HUES48 (cell line): ENCODE measurements at regions not wholly inside any gene's neighbourhood (a gene's known extent, or its start where the extent isn't known, plus 50 kb on each side); places are given as distances from the start of the nearest gene placed in this dataset.
"Not testable (repeated sequence)": the region's sequence is repeated elsewhere in the genome, so short reads cannot be mapped to it uniquely, and the experiment has no call there.

Experiments used
- H3K27ac ChIP-seq: one replicate; pipeline ENCODE4 v1.7.0; 2013; ENCODE audit warnings: low read depth, low read length, inconsistent platforms
- H3K27me3 ChIP-seq: 2 replicates; pipeline ENCODE4 v1.6.1; 2013; ENCODE audit warnings: mild to moderate bottlenecking, low read length; ENCODE audit not compliant: control insufficient read depth, insufficient read depth
- H3K36me3 ChIP-seq: 2 replicates; pipeline ENCODE4 v1.6.1; 2013; ENCODE audit warnings: low read length; ENCODE audit not compliant: control insufficient read depth, insufficient read depth
- H3K4me1 ChIP-seq: 2 replicates; pipeline ENCODE4 v1.6.1; 2013; ENCODE audit warnings: mild to moderate bottlenecking, low read length; ENCODE audit not compliant: control insufficient read depth, insufficient read depth
- H3K4me3 ChIP-seq: 2 replicates; pipeline ENCODE4 v1.5.1; 2013; ENCODE audit warnings: mild to moderate bottlenecking, low read depth, low read length
- H3K9ac ChIP-seq: 2 replicates; pipeline ENCODE4 v1.6.1; 2013; ENCODE audit warnings: mild to moderate bottlenecking, low read depth, low read length, moderate library complexity
- H3K9me3 ChIP-seq: 2 replicates; pipeline ENCODE4 v1.6.1; 2013; ENCODE audit warnings: low read length; ENCODE audit not compliant: control insufficient read depth, insufficient read depth

DNA sequence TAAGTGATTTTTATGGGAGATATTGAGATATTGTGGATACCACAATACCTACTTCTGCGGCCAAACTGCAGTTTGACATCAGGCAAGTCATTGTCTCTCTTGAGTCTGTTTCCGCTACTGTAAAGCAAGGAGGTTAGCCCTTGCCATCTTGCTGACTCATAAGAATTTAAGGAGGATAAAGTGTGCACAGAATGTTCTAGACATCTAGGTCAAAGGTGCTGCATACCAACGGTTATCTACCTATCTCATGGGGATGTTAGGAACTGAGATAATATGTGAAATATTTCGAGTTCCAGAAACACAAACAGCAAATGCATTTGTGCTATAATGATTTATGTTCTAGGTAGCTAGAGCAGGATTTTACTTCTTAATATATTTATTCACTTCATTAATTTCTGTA, 211.5 kb upstream of the NR3C2 start:
- Histone ChIP-seq H3K9me3 (no peaks in the 10 kb centered on the region), H3K27me3 (no peaks in the 10 kb centered on the region), H3K4me1 (peaks cover 6% of the 10 kb centered on the region; the same call in 1 of the 2 replicates), H3K9ac (no peak overlapping the region), H3K4me3 (no peak overlapping the region), H3K27ac (no peak overlapping the region), H3K36me3 (no peaks in the 10 kb centered on the region)

DNA sequence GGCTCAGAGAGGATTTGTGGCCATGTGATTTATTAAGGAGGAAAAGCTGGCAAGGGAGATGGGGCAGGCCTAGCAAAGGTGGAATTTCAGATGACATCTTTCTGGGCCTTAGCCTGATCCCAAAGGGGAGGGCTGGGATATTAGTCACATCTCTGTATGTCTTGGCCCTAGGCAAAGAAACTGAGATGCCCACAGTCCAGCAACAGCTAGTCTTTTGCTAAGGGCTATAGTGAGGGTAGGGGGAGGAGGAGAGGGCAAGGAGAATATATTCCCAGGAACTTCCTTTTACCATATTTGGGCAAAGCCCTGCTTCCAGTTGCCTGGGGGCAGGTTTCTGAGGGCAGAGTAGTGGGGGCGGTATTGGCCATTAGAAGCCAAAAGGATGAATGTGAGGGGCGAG, 209.8 kb upstream of the NR3C2 start:
- no peaks in the 10 kb centered on the region for H3K9me3 ChIP-seq
- H3K27me3 ChIP-seq: no peaks in the 10 kb centered on the region
- H3K4me3 ChIP-seq: no peak overlapping the region
- H3K36me3 ChIP-seq: no peaks in the 10 kb centered on the region
- no peak overlapping the region for H3K9ac ChIP-seq
- peaks cover 6% of the 10 kb centered on the region; the same call in 1 of the 2 replicates for H3K4me1 ChIP-seq
- no peak overlapping the region for H3K27ac ChIP-seq

DNA sequence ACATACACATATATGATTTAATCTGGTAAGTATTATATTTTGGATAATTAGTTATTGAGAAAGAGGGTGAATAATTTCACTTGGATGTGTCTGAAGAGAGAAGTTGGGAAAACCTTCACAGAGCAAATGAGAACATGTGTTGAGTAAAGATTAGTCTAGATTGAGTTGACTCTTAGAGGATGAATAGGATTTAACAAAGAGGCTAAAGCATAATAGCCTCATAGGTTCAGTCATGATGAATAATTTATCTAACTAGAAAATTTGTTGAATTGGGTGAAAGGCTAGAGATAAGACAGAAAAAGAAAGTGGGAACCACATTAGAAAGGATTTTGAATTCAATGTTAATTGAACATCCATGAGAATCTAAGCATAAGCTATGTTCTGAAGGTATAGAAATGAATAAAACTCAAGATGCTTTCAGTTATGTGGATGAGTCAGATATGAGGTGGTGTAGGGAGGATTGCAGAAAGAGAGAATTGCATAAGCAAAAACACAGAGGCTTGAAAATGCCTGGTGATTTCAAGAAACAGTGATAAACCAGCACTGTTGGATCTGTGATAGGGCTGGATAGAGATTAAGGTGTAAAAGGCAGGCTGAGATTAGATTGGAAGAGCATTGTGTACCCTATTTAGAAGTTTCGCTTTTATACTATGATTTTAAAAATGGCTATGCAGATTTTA, 207.6 kb upstream of the NR3C2 start:
- Histone ChIP-seq H3K4me1 (peaks cover 6% of the 10 kb centered on the region; the same call in 1 of the 2 replicates), H3K9ac (no peak overlapping the region), H3K9me3 (no peaks in the 10 kb centered on the region), H3K36me3 (no peaks in the 10 kb centered on the region), H3K4me3 (no peak overlapping the region), H3K27me3 (no peaks in the 10 kb centered on the region), H3K27ac (no peak overlapping the region)

DNA sequence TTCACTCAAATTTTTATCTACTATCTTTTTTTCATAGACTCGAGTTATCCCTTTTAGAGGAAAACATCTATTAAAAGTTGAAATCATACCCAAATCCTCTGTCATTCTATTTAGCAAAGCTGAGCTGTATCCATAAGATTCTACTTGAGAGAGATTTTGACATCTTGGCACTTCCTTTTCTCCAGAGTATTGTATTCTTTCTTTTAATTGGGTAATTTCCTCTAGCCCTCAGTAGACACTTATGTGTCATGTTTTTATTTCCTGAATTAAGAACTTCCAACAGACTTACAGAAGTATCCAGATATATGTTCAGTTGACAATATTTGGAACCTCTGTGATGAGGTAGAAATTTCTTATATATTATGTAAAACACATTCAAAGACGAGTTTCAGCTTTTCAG, 201.6 kb upstream of the NR3C2 start:
- Histone ChIP-seq H3K27ac (no peak overlapping the region), H3K9me3 (peaks cover 6% of the 10 kb centered on the region), H3K27me3 (no peaks in the 10 kb centered on the region), H3K36me3 (no peaks in the 10 kb centered on the region), H3K4me1 (no peaks in the 10 kb centered on the region), H3K4me3 (no peak overlapping the region), H3K9ac (no peak overlapping the region)

DNA sequence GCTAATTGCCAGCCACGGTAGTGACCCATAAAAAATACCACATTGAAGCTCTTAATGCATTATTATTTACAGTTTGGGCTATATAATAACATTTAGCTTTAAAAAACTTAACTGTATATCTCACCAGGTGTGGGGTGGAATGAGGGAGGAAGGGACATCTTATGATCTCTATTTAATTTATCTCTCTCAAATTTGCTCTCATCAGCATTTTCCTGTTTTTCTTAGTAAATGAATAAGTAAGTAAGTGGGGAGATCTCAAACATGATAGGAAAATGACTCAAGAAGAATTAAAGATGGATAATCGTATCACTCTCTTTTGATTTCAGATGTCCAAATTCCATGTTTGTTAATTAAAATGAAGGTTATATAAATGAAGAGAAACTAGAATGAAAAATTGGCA, 200.7 kb upstream of the NR3C2 start:
- H3K4me3 ChIP-seq: no peak overlapping the region
- H3K4me1 ChIP-seq: no peaks in the 10 kb centered on the region
- H3K9ac ChIP-seq: no peak overlapping the region
- H3K27ac ChIP-seq: no peak overlapping the region
- peaks cover 15% of the 10 kb centered on the region for H3K9me3 ChIP-seq
- H3K27me3 ChIP-seq: no peaks in the 10 kb centered on the region
- H3K36me3 ChIP-seq: no peaks in the 10 kb centered on the region

DNA sequence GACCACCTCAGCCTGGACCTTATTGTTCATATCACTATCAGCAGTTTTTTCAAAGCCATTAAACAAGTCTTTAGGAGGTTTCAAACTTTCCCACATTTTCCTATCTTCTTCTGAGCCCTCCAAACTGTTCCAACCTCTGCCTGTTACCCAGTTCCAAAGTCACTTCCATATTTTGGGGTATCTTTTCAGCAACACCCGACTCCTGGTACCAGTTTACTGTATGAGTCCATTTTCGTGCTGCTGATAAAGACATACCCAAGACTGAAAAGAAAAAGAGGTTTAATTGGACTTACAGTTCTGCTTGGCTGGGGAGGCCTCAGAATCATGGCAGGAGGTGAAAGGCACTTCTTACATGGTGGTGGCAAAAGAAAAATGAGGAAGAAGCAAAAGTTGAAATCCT, 195.9 kb upstream of the NR3C2 start:
- not testable (repeated sequence) for H3K4me3 ChIP-seq, H3K4me1 ChIP-seq, H3K9ac ChIP-seq, H3K27ac ChIP-seq, H3K27me3 ChIP-seq, H3K36me3 ChIP-seq
- H3K9me3 ChIP-seq: peaks cover 37% of the 10 kb centered on the region

DNA sequence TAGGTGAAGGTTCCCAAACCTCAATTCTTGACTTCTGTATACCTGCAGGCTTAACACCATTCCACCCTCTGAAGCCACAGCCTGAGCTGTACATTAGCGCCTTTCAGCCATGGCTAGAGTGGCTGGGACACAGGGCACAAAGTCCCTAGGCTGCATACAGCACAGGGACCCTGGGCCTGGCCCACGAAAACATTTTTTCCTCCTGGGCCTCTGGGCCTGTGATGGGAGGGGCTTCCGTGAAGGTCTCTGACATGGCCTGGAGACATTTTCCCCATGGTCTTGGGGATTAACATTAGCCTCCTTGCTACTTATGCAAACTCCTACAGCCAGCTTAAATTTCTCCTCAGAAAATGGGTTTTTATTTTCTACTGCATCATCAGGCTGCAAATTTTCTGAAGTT, 195.2 kb upstream of the NR3C2 start:
- peaks cover 37% of the 10 kb centered on the region for H3K9me3 ChIP-seq
- H3K36me3 ChIP-seq, H3K27me3 ChIP-seq, H3K4me3 ChIP-seq, H3K9ac ChIP-seq, H3K4me1 ChIP-seq, H3K27ac ChIP-seq: not testable (repeated sequence)

DNA sequence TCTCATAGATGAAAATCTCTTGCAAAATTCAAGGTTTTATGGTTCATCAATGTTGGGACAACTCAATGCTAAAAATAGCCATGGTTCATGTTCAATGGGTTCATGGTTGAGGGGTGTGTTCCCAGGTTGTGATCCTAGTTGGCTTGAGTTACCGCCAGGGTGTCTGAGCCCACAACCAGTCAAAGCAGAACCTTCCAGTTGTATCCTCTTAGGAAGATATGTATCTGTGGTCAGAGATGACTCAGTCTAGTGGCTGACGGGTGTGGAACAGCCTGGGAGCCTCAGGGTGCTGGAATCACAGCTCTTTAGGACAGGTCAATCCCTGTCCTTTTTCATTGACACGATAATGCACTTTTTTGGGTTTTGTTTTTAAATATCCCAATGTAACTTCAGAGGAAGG, 192.3 kb upstream of the NR3C2 start:
- Histone ChIP-seq H3K27me3 (no peaks in the 10 kb centered on the region), H3K9ac (no peak overlapping the region), H3K4me1 (no peaks in the 10 kb centered on the region), H3K27ac (no peak overlapping the region), H3K9me3 (peaks cover 37% of the 10 kb centered on the region), H3K36me3 (no peaks in the 10 kb centered on the region), H3K4me3 (no peak overlapping the region)

DNA sequence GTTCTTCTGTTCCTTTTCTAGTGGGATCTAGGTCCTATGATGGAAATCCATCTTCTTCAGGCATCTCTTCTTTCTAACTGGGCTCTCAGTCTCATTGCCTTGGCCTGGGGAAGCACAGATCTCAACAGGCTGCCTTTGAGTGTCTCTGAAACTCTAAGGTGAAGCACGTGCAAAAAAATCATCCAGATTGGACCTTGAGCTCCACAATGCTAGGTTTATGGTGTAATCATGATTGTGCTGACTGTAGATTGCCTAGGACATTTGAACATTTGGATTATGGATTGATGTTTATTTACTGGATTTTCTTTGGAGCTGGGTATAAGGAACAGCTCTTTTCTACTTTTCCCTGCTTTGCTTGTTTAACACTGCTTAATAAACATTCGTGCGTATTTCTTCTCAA, 191.5 kb upstream of the NR3C2 start:
- no peak overlapping the region for H3K9ac ChIP-seq
- H3K27ac ChIP-seq: no peak overlapping the region
- no peaks in the 10 kb centered on the region for H3K27me3 ChIP-seq
- H3K4me3 ChIP-seq: no peak overlapping the region
- H3K36me3 ChIP-seq: no peaks in the 10 kb centered on the region
- H3K9me3 ChIP-seq: peaks cover 29% of the 10 kb centered on the region
- H3K4me1 ChIP-seq: no peaks in the 10 kb centered on the region

DNA sequence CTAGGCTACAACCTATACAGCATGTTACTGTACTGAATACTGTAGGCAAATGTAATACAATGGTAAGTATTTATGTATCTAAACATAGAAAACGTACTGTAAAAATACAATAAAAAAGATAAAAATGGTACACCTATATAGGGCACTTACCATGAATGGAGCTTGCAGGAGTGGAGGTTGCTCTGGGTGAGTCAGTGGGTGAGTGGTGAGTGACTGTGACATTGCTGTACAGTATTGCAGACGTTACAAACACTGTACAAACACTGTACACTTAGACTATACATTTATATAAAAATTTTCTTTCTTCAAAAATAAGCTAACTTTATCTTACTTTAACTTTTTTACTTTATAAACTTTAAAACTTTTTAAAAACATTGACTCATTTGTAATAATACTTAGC, 190.3 kb upstream of the NR3C2 start:
- Histone ChIP-seq H3K27ac (no peak overlapping the region), H3K9ac (no peak overlapping the region), H3K9me3 (peaks cover 19% of the 10 kb centered on the region), H3K36me3 (no peaks in the 10 kb centered on the region), H3K4me1 (no peaks in the 10 kb centered on the region), H3K4me3 (no peak overlapping the region), H3K27me3 (no peaks in the 10 kb centered on the region)

DNA sequence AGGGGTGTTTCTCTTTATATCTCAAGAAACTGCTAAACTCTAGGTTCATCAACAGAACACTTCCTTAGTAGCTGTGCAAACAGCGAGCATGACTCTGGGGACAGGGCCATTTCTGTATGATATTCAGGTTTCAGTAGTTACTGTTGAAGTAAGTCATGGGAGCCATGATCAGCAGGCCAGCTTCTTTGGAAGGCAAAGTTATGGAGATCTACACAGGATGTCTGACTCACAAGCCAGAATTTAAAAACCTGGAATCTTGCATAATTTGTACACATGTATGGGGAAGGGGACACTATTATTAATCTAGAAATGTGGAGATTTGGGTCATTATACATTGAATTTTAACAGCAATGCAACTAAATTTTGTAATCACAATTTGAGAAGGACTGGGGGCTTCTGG, 187.8 kb upstream of the NR3C2 start:
- no peak overlapping the region for H3K4me3 ChIP-seq
- H3K9ac ChIP-seq: no peak overlapping the region
- no peaks in the 10 kb centered on the region for H3K36me3 ChIP-seq
- H3K27me3 ChIP-seq: no peaks in the 10 kb centered on the region
- no peaks in the 10 kb centered on the region for H3K4me1 ChIP-seq
- no peak overlapping the region for H3K27ac ChIP-seq
- H3K9me3 ChIP-seq: no peaks in the 10 kb centered on the region

DNA sequence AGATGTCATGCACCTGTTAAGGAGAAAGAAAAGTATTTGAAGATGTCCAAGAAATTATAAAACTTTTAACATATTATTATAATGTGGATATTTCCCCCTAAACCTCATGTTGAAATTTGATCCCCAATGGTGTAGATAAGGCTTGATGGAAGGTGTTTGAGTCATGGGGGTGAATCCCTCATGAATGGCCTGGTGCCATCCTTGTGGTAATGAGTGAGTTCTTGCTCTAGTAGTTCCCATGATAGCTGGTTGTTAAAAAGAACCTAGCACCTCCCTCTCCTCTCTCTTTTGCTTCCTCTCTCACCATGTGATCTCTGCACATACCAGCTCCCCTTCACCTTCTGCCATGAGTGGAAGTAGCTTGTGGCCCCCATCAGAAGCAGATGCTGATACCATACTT, 176.6 kb upstream of the NR3C2 start:
- Histone ChIP-seq H3K9me3 (no peaks in the 10 kb centered on the region), H3K36me3 (no peaks in the 10 kb centered on the region), H3K4me3 (no peak overlapping the region), H3K4me1 (no peaks in the 10 kb centered on the region), H3K27me3 (no peaks in the 10 kb centered on the region), H3K27ac (no peak overlapping the region), H3K9ac (no peak overlapping the region)
